CD14-positive monocyte (primary cell): ENCODE measurements at regions not wholly inside any gene's neighbourhood (a gene's known extent, or its start where the extent isn't known, plus 50 kb on each side); places are given as distances from the start of the nearest gene placed in this dataset.

Experiments used
- DNase-seq, 3 donors: peaks; one replicate each; pipeline ENCODE4 v3.0.0-alpha.2; 2011 to 2022
- H2AFZ ChIP-seq: 2 replicates; pipeline ENCODE4 v1.6.0; 2012; ENCODE audit warnings: mild to moderate bottlenecking, low read depth, low read length, inconsistent platforms; ENCODE audit not compliant: insufficient read depth, poor library complexity, severe bottlenecking
- H3K27ac ChIP-seq, 2 donors: 1 replicate in 1 of 2; 2 replicates in 1 of 2; pipeline ENCODE4 v1.5.1; 2012 to 2013; ENCODE audit warnings: low read length in 2 of 2, control low read depth in 1 of 2, inconsistent platforms in 1 of 2, low read depth in 1 of 2, mild to moderate bottlenecking in 1 of 2
- H3K27me3 ChIP-seq, 2 donors: one replicate each; pipeline versions ENCODE4 v1.6.0 to v1.6.1; 2011 to 2013; ENCODE audit warnings: low read length in 2 of 2; ENCODE audit not compliant: control insufficient read depth in 2 of 2, insufficient read depth in 2 of 2
- H3K36me3 ChIP-seq, 2 donors: replicated peaks in 1 of 2; 1 replicate in 1 of 2; 2 replicates in 1 of 2; pipeline versions ENCODE4 v1.5.1 to v1.6.1; 2012 to 2013; ENCODE audit warnings: low read length in 2 of 2, control low read depth in 1 of 2, inconsistent platforms in 1 of 2, mild to moderate bottlenecking in 1 of 2; ENCODE audit not compliant: insufficient read depth in 2 of 2, control insufficient read depth in 1 of 2
- H3K4me1 ChIP-seq, 2 donors: 1 replicate in 1 of 2; 2 replicates in 1 of 2; pipeline versions ENCODE4 v1.5.1 to v1.6.1; 2012 to 2013; ENCODE audit warnings: low read length in 2 of 2, control low read depth in 1 of 2, inconsistent platforms in 1 of 2, mild to moderate bottlenecking in 1 of 2, moderate library complexity in 1 of 2; ENCODE audit not compliant: insufficient read depth in 2 of 2, control insufficient read depth in 1 of 2
- H3K4me2 ChIP-seq: replicated peaks from 2 replicates; pipeline ENCODE3; 2012; ENCODE audit warnings: low read length, moderate library complexity, mild to moderate bottlenecking; ENCODE audit not compliant: poor library complexity, severe bottlenecking; ENCODE audit errors: extremely low read depth
- H3K4me3 ChIP-seq, 3 experiments: fragments of 200-600 bp in 1 of 3; sonication (generic) in 1 of 3; replicated peaks in 1 of 3; 1 replicate in 2 of 3; 2 replicates in 1 of 3; pipeline ENCODE4 v1.5.1; 2011 to 2013; ENCODE audit warnings: low read length in 3 of 3, mild to moderate bottlenecking in 3 of 3, control low read depth in 2 of 3, low read depth in 2 of 3, inconsistent platforms in 1 of 3, moderate library complexity in 1 of 3
- H3K79me2 ChIP-seq: 2 replicates; pipeline ENCODE4 v1.6.0; 2012; ENCODE audit warnings: mild to moderate bottlenecking, control low read depth, inconsistent platforms, low read length, moderate library complexity; ENCODE audit not compliant: insufficient read depth
- H3K9ac ChIP-seq: 2 replicates; pipeline ENCODE4 v1.6.0; 2017; ENCODE audit warnings: low read length, mild to moderate bottlenecking; ENCODE audit not compliant: insufficient read depth, poor library complexity, severe bottlenecking
- H3K9me3 ChIP-seq, 2 donors: replicated peaks in 1 of 2; 1 replicate in 1 of 2; 2 replicates in 1 of 2; pipeline versions ENCODE4 v1.5.1 to v1.6.1; 2012 to 2013; ENCODE audit warnings: low read length in 2 of 2, control low read depth in 1 of 2; ENCODE audit not compliant: control insufficient read depth in 1 of 2, insufficient read depth in 1 of 2
- H4K20me1 ChIP-seq: 2 replicates; pipeline ENCODE4 v1.6.0; 2012; ENCODE audit warnings: mild to moderate bottlenecking, low read length, control low read depth, moderate library complexity; ENCODE audit not compliant: insufficient read depth
- H3K27ac Mint-ChIP-seq, 7 donors: one replicate each; pipeline ENCODE4 v1.8.0; 2020; ENCODE audit warnings: mild to moderate bottlenecking in 7 of 7, mixed read lengths in 7 of 7, moderate library complexity in 6 of 7, inconsistent platforms in 2 of 7
- H3K27me3 Mint-ChIP-seq, 3 donors: one replicate each; pipeline ENCODE4 v1.8.0; 2021 to 2022; ENCODE audit warnings: low read depth in 3 of 3, mild to moderate bottlenecking in 3 of 3, mixed read lengths in 3 of 3, moderate library complexity in 3 of 3, inconsistent platforms in 1 of 3
- H3K36me3 Mint-ChIP-seq, 2 donors: one replicate each; pipeline ENCODE4 v1.8.0; 2020; ENCODE audit warnings: mixed read lengths in 2 of 2, inconsistent platforms in 1 of 2, mild to moderate bottlenecking in 1 of 2
- H3K4me1 Mint-ChIP-seq: one replicate; pipeline ENCODE4 v1.8.0; 2020; ENCODE audit warnings: mild to moderate bottlenecking, mixed read lengths
- H3K4me3 Mint-ChIP-seq, 2 donors: one replicate each; pipeline ENCODE4 v1.8.0; 2020; ENCODE audit warnings: mild to moderate bottlenecking in 2 of 2, mixed read lengths in 2 of 2, moderate library complexity in 1 of 2
- H3K9me3 Mint-ChIP-seq, 7 donors: one replicate each; pipeline ENCODE4 v1.8.0; 2020 to 2022; ENCODE audit warnings: mixed read lengths in 7 of 7, mild to moderate bottlenecking in 6 of 7, moderate library complexity in 6 of 7, inconsistent platforms in 2 of 7
- WGBS: methylation state at CpG from one replicate; pipeline ENCODE4 v1.1.5; 2013; ENCODE audit warnings: missing lambda C conversion rate; ENCODE audit not compliant: insufficient coverage; 5-methylcytosine and 5-hydroxymethylcytosine counted together
- intact Hi-C, 2 donors: fragments of 100-400 bp; cut with micrococcal nuclease; formaldehyde crosslinking; loops; one replicate each; pipeline versions ENCODE4 v1.15.0 to v1.15.1; 2023
- TF ChIP-seq, protein P1 (sequence below): fragments of 200-600 bp; IDR thresholded peaks from one replicate; pipeline ENCODE4 v1.8.0; 2022; ENCODE audit warnings: antibody characterized with exemption, mild to moderate bottlenecking

DNA sequence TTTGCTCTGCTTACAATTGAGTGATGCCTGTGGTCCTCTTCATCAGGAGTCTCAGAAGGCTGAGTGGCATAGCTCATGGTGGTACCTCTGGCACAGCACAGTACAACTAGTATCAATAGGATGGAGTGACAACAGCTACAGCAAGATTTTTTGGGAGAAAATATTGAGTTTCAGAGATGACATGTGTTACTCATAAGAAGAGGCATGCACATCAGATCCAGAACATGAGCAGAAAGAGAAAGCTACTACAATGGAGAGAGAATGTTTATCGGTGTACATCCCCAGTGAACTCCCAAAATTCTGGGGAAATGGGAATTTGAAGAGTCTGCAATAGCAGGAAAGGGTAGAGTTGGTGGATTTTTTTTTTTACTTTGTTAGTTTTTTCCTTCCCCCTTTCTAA lies 130.5 kb upstream of the MB21D2 start:
- no peaks in the 10 kb centered on the region for H3K36me3 Mint-ChIP-seq
- H3K4me1 ChIP-seq, result no peaks in the 10 kb centered on the region
- H3K9ac ChIP-seq, result no peak overlapping the region
- H3K4me3 Mint-ChIP-seq, result no peak overlapping the region
- H3K27ac Mint-ChIP-seq, result no peak overlapping the region
- H3K4me1 Mint-ChIP-seq, result no peaks in the 10 kb centered on the region
- H2AFZ ChIP-seq, result no peak overlapping the region
- H3K4me3 ChIP-seq, result no peak overlapping the region
- peaks cover 0 to 3% (median 0%) of the 10 kb centered on the region in 7 donors for H3K9me3 Mint-ChIP-seq
- DNase-seq, result no peak
- TF ChIP-seq, protein P1, sequence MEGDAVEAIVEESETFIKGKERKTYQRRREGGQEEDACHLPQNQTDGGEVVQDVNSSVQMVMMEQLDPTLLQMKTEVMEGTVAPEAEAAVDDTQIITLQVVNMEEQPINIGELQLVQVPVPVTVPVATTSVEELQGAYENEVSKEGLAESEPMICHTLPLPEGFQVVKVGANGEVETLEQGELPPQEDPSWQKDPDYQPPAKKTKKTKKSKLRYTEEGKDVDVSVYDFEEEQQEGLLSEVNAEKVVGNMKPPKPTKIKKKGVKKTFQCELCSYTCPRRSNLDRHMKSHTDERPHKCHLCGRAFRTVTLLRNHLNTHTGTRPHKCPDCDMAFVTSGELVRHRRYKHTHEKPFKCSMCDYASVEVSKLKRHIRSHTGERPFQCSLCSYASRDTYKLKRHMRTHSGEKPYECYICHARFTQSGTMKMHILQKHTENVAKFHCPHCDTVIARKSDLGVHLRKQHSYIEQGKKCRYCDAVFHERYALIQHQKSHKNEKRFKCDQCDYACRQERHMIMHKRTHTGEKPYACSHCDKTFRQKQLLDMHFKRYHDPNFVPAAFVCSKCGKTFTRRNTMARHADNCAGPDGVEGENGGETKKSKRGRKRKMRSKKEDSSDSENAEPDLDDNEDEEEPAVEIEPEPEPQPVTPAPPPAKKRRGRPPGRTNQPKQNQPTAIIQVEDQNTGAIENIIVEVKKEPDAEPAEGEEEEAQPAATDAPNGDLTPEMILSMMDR, result no peak
- no peaks in the 10 kb centered on the region for H3K9me3 ChIP-seq
- H4K20me1 ChIP-seq, result no peaks in the 10 kb centered on the region
- H3K27me3 ChIP-seq, result no peaks in the 10 kb centered on the region
- no peaks in the 10 kb centered on the region for H3K36me3 ChIP-seq
- no peaks in the 10 kb centered on the region for H3K79me2 ChIP-seq
- intact Hi-C loops, result no loop called here
- no CpG with 5 or more reads among the region's 1 CpG for WGBS
- H3K4me2 ChIP-seq, result no peak overlapping the region
- H3K27ac ChIP-seq, result no peak overlapping the region
- peaks cover 0 to 4% (median 3%) of the 10 kb centered on the region in 3 donors for H3K27me3 Mint-ChIP-seq

DNA sequence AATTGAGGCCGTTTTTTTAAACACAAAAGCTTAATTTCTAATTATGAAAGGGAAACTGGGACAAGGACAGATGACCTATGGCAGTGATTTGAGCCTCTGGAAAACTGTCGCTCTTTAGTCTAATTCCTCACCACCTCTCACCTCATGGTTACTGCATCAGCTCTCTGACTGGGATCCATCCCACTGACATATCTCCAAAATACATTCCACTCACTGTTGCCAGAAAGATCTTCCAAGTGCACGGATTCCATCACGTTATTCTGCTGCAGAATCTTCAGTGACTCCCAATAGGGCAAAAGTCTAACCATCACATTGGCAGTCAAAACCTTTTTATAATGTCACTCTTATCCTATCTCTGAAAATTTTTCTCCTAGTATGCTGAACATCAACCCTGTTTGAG lies 132.3 kb upstream of the MB21D2 start:
- TF ChIP-seq, protein P1, result no peak
- Mint-ChIP-seq H3K36me3 (no peaks in the 10 kb centered on the region), H3K4me3 (no peak overlapping the region), H3K27me3 (peaks cover 0 to 3% (median 1%) of the 10 kb centered on the region in 3 donors), H3K9me3 (peaks cover 0 to 3% (median 0%) of the 10 kb centered on the region in 7 donors), H3K4me1 (no peaks in the 10 kb centered on the region), H3K27ac (no peak overlapping the region)
- H3K27me3 ChIP-seq, result no peaks in the 10 kb centered on the region
- H3K79me2 ChIP-seq, result no peaks in the 10 kb centered on the region
- H3K36me3 ChIP-seq, result no peaks in the 10 kb centered on the region
- no peak overlapping the region for H3K4me3 ChIP-seq
- no peak for DNase-seq
- 84% methylated on average over 3 of the region's 4 CpGs for WGBS
- no peak overlapping the region for H3K9ac ChIP-seq
- intact Hi-C loops, result no loop called here
- no peak overlapping the region for H3K4me2 ChIP-seq
- no peaks in the 10 kb centered on the region for H3K9me3 ChIP-seq
- no peaks in the 10 kb centered on the region for H3K4me1 ChIP-seq
- H2AFZ ChIP-seq, result no peak overlapping the region
- H3K27ac ChIP-seq, result no peak overlapping the region
- no peaks in the 10 kb centered on the region for H4K20me1 ChIP-seq
